RWPE1 (cell line): ENCODE measurements at regions not wholly inside any gene's neighbourhood (a gene's known extent, or its start where the extent isn't known, plus 50 kb on each side); places are given as distances from the start of the nearest gene placed in this dataset.

Experiments
- CTCF ChIA-PET: fragments of 350-600 bp; sonication (Branson Sonifier 250); formaldehyde crosslinking; extraction: SDS; loops from one replicate; lab custom pipeline; 2021; lab: Yijun Ruan, JAX
- POLR2A ChIA-PET: fragments of 400-600 bp; formaldehyde crosslinking; extraction: SDS; loops from one replicate; lab custom pipeline; 2020; ENCODE audit warnings: antibody characterized with exemption; ENCODE audit not compliant: low non-redundant PET; lab: Yijun Ruan, JAX
- DNase-seq: peaks from one replicate; pipeline ENCODE4 v3.0.0; 2012; ENCODE audit warnings: low spot score
- H3K27ac ChIP-seq: fragments of 450-650 bp; 2 replicates; pipeline ENCODE4 v1.5.1; 2017
- CTCF ChIP-seq: fragments of 450-650 bp; conservative IDR thresholded peaks from 2 replicates; pipeline ENCODE4 v1.5.1; 2017; ENCODE audit warnings: low read depth, mild to moderate bottlenecking

GRCh38 chr3:34360713-34361112 is 562.3 kb downstream of the PDCD6IP start:
- DNase-seq = no peak
- H3K27ac ChIP-seq = no peak overlapping the region
- POLR2A ChIA-PET = no interaction called here
- no peak for TF ChIP-seq CTCF
- CTCF ChIA-PET = no interaction called here

- no peak overlapping the region for H3K27ac ChIP-seq
- no peak for DNase-seq
- no peak for TF ChIP-seq CTCF
- POLR2A ChIA-PET = no interaction called here
- CTCF ChIA-PET = no interaction called here
These were observed 563.5 kb downstream of the PDCD6IP start for GRCh38 chr3:34361921-34362320.

- POLR2A ChIA-PET = no interaction called here
- CTCF ChIA-PET = no interaction called here
- no peak for TF ChIP-seq CTCF
- no peak for DNase-seq
- H3K27ac ChIP-seq = no peak overlapping the region
These were observed 564.5 kb downstream of the PDCD6IP start for GRCh38 chr3:34362910-34363309.

GRCh38 chr3:34363881-34364280 is 565.5 kb downstream of the PDCD6IP start:
- no peak for DNase-seq
- ChIA-PET CTCF (no interaction called here), POLR2A (no interaction called here)
- TF ChIP-seq CTCF = no peak
- H3K27ac ChIP-seq = no peak overlapping the region

GRCh38 chr3:34364335-34364734 is 565.9 kb downstream of the PDCD6IP start:
- no peak overlapping the region for H3K27ac ChIP-seq
- DNase-seq = no peak
- no peak for TF ChIP-seq CTCF
- POLR2A ChIA-PET = no interaction called here
- CTCF ChIA-PET = no interaction called here

- no peak for DNase-seq
- H3K27ac ChIP-seq = no peak overlapping the region
- TF ChIP-seq CTCF = no peak
- CTCF ChIA-PET = no interaction called here
- POLR2A ChIA-PET = no interaction called here
These were observed 566.8 kb downstream of the PDCD6IP start for GRCh38 chr3:34365231-34365630.

- POLR2A ChIA-PET = no interaction called here
- H3K27ac ChIP-seq = no peak overlapping the region
- no peak for TF ChIP-seq CTCF
- CTCF ChIA-PET = no interaction called here
- no peak for DNase-seq
These were observed 567.3 kb downstream of the PDCD6IP start for GRCh38 chr3:34365771-34366170.
